Adrenal gland (tissue), 9 donors: ENCODE measurements at regions not wholly inside any gene's neighbourhood (a gene's known extent, or its start where the extent isn't known, plus 50 kb on each side); places are given as distances from the start of the nearest gene placed in this dataset.

Experiments
- DNase-seq, 7 donors: peaks; one replicate each; pipeline ENCODE4 v3.0.0-alpha.2; 2019 to 2020
- H3K27ac ChIP-seq, 5 donors: fragments of 200-600 bp; sonication (generic) in 4 of 5; 1 replicate in 3 of 5; 2 replicates in 2 of 5; pipeline versions ENCODE4 v1.5.1 to v1.8.0; 2016 to 2020; ENCODE audit warnings: mild to moderate bottlenecking in 1 of 5
- H3K27me3 ChIP-seq: fragments of 200-600 bp; 2 replicates; pipeline ENCODE4 v1.8.0; 2021
- H3K36me3 ChIP-seq, 2 donors: fragments of 200-600 bp; replicated peaks in 1 of 2; 1 replicate in 1 of 2; 2 replicates in 1 of 2; pipeline versions ENCODE4 v1.5.1 to v1.8.0; 2018 to 2022
- H3K4me1 ChIP-seq, 2 donors: fragments of 200-600 bp; replicated peaks in 1 of 2; 1 replicate in 1 of 2; 2 replicates in 1 of 2; pipeline versions ENCODE4 v1.5.1 to v1.8.0; 2018 to 2021
- H3K4me3 ChIP-seq, 4 donors: fragments of 200-600 bp; sonication (generic) in 3 of 4; one replicate each; pipeline ENCODE4 v1.5.1; 2016 to 2018
- H3K9me3 ChIP-seq, 3 donors: fragments of 200-600 bp; sonication (generic) in 1 of 3; replicated peaks in 1 of 3; 1 replicate in 2 of 3; 2 replicates in 1 of 3; pipeline versions ENCODE4 v1.5.1 to v1.8.0; 2016 to 2021
- POLR2A ChIP-seq, 2 donors: fragments of 450-650 bp; IDR thresholded peaks; one replicate each; pipeline ENCODE4 v1.6.1; 2017; ENCODE audit warnings: antibody characterized with exemption in 2 of 2, mild to moderate bottlenecking in 2 of 2, moderate library complexity in 1 of 2
- WGBS, 4 donors: extraction: QIAGEN DNeasy Blood & Tissue Kit in 2 of 4; methylation state at CpG; one replicate each; pipeline versions ENCODE4 v1.1.5 to v1.1.7; 2013 to 2017; 5-methylcytosine and 5-hydroxymethylcytosine counted together
- intact Hi-C, 2 donors: fragments of 100-400 bp; cut with DNase I; formaldehyde crosslinking; loops; one replicate each; pipeline versions ENCODE4 v1.14.1 to v1.15.0; 2022 to 2023
- TF ChIP-seq, protein P1 (sequence below), 6 experiments: fragments of 450-650 bp in 4 of 6; fragments of 200-600 bp in 2 of 6; sonication (generic) in 1 of 6; IDR thresholded peaks; 1 replicate in 5 of 6; 2 replicates in 1 of 6; pipeline versions ENCODE4 v1.5.1 to v1.8.0; 2016 to 2021; ENCODE audit warnings: antibody characterized with exemption in 6 of 6, mild to moderate bottlenecking in 2 of 6, moderate library complexity in 1 of 6
- donor health status: healthy with polysubstance abuse.
- donor health status: Bipolar disorder and iron deficiency.
- donor health status: DM: yes; HTN: yes; CAD: no.
- donor health status: DM: no; HTN: no; CAD: no.
- donor health status: DM: no; HTN: no; CAD: no.

GRCh38 chr1:221098471-221099405 lies 219.5 kb downstream of the HLX start:
- TF ChIP-seq POLR2A (IDR thresholded peaks at IDR 0.05) = no peak
- TF ChIP-seq, protein P1, sequence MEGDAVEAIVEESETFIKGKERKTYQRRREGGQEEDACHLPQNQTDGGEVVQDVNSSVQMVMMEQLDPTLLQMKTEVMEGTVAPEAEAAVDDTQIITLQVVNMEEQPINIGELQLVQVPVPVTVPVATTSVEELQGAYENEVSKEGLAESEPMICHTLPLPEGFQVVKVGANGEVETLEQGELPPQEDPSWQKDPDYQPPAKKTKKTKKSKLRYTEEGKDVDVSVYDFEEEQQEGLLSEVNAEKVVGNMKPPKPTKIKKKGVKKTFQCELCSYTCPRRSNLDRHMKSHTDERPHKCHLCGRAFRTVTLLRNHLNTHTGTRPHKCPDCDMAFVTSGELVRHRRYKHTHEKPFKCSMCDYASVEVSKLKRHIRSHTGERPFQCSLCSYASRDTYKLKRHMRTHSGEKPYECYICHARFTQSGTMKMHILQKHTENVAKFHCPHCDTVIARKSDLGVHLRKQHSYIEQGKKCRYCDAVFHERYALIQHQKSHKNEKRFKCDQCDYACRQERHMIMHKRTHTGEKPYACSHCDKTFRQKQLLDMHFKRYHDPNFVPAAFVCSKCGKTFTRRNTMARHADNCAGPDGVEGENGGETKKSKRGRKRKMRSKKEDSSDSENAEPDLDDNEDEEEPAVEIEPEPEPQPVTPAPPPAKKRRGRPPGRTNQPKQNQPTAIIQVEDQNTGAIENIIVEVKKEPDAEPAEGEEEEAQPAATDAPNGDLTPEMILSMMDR (IDR thresholded peaks at IDR 0.05) = no peak
- 66 to 74% (median 73%) methylated on average over 10 of the region's 10 CpGs for WGBS, 4 donors
- intact Hi-C loops = no loop called here
- H3K36me3 ChIP-seq = no peaks in the 10 kb centered on the region
- H3K27me3 ChIP-seq = no peaks in the 10 kb centered on the region
- DNase-seq = peak in 2 of 7 donors; percentile 10 to 21
- H3K4me1 ChIP-seq = peaks cover 0 to 10% of the 10 kb centered on the region in 2 donors
- peak overlapping the region in 3 of 5 donors; percentile 7 to 83 (median 11) for H3K27ac ChIP-seq
- no peak overlapping the region for H3K4me3 ChIP-seq
- no peaks in the 10 kb centered on the region for H3K9me3 ChIP-seq

DNA sequence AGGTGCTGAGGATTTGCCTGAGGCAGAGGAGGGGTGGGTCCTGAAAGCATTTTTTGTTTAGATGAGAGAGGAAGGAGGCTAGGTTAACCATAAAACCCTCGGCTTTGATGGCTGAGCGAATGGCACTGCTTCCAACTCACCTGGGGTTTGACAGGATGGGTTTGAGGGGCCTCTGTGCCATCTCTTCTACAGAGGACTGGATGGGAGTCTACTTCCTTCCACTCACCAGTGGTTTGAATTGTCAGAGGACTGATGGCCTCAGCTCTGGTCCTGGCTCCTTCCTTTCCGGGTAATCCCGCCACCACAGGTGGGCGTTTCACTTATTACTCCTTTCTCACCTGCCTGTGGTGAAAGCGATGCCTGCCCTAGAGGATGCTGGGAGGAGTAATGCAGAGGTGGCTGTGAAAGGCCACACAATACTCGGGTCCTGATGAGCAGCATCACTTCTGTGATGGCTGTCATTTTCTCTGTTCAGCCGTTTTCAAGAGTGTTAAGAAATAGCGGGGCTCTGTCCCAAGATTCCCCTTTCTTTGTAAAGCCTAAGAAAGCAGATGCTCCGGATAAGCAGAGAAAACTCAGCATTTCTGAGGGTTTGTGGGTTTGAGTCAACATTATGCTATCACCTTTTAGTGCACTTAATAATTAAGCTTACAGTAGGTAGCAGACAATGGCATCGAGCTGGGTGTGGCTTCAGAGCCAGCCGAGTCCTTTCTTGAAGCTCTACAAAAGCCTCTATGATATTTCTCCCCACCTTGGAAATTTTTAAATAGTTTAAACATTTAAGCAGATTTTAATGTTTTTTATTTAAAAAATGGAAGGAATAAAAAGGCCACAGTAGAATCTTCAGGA lies 220.7 kb downstream of the HLX start:
- DNase-seq = peak in 1 of 7 donors; percentile 5
- intact Hi-C loops = no loop called here
- Histone ChIP-seq H3K36me3 (no peaks in the 10 kb centered on the region), H3K4me3 (no peak overlapping the region), H3K9me3 (no peaks in the 10 kb centered on the region), H3K4me1 (peaks cover 0 to 10% of the 10 kb centered on the region in 2 donors), H3K27me3 (no peaks in the 10 kb centered on the region), H3K27ac (peak overlapping the region in 2 of 5 donors; percentile 40 to 83)
- 79 to 85% (median 83%) methylated on average over 12 of the region's 12 CpGs for WGBS, 4 donors
- TF ChIP-seq, protein P1 (IDR thresholded peaks at IDR 0.05) = no peak
- no peak for TF ChIP-seq POLR2A (IDR thresholded peaks at IDR 0.05)

DNA sequence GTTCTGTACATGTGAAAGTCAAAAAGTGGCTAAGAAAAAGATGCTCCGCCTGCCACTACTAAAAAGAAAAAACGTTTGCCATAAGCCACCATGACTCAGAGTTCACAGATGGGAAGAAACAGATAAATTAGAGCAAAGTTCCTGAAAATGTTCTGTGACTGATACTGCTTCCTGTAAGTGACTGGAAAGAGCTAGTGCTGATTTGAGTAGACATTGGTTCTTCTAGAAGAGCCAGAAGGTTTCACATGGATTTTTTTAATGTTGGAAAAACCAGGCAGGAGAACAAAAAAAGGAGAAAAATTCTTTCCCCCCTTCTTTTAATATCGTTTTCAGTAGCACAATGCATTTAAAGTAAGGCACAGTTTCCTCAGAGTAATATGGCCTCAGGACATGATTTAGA lies 221.4 kb downstream of the HLX start:
- intact Hi-C loops = no loop called here
- H3K9me3 ChIP-seq = no peaks in the 10 kb centered on the region
- no peaks in the 10 kb centered on the region for H3K36me3 ChIP-seq
- WGBS, 4 donors = 25 to 38% (median 31%) methylated on average over 3 of the region's 3 CpGs
- H3K4me3 ChIP-seq = no peak overlapping the region
- no peak for DNase-seq
- peaks cover 0 to 10% of the 10 kb centered on the region in 2 donors for H3K4me1 ChIP-seq
- no peaks in the 10 kb centered on the region for H3K27me3 ChIP-seq
- H3K27ac ChIP-seq = peak overlapping the region in 2 of 5 donors; percentile 40 to 73
- no peak for TF ChIP-seq POLR2A (IDR thresholded peaks at IDR 0.05)
- TF ChIP-seq, protein P1 (IDR thresholded peaks at IDR 0.05) = no peak
